H9 (cell line): ENCODE measurements at regions not wholly inside any gene's neighbourhood (a gene's known extent, or its start where the extent isn't known, plus 50 kb on each side); places are given as distances from the start of the nearest gene placed in this dataset.

ENCODE experiments used
- DNase-seq: peaks from one replicate; pipeline ENCODE4 v3.0.0-alpha.2; 2017
- H2AFZ ChIP-seq: one replicate; pipeline ENCODE4 v1.6.1; 2013; ENCODE audit warnings: mild to moderate bottlenecking, low read length, control low read depth, moderate library complexity
- H2AK5ac ChIP-seq: 2 replicates; pipeline ENCODE4 v1.6.1; 2013; ENCODE audit warnings: low read length, control low read depth, mixed read lengths; ENCODE audit not compliant: insufficient read length
- H2BK120ac ChIP-seq: one replicate; pipeline ENCODE4 v1.6.1; 2013; ENCODE audit warnings: low read depth, mild to moderate bottlenecking, low read length, control low read depth, inconsistent platforms; ENCODE audit not compliant: poor library complexity, severe bottlenecking
- H2BK12ac ChIP-seq: 2 replicates; pipeline ENCODE4 v1.6.1; 2013; ENCODE audit warnings: low read length, control low read depth, mixed read lengths, low read depth; ENCODE audit not compliant: insufficient read length
- H2BK15ac ChIP-seq: 2 replicates; pipeline ENCODE4 v1.6.1; 2013; ENCODE audit warnings: low read depth, low read length, control low read depth
- H2BK20ac ChIP-seq: one replicate; pipeline ENCODE4 v1.6.1; 2013; ENCODE audit warnings: low read depth, mild to moderate bottlenecking, low read length, control low read depth, inconsistent platforms; ENCODE audit not compliant: poor library complexity, severe bottlenecking
- H2BK5ac ChIP-seq: 2 replicates; pipeline ENCODE4 v1.6.1; 2013; ENCODE audit warnings: low read length, control low read depth, mixed read lengths; ENCODE audit not compliant: insufficient read length
- H3K14ac ChIP-seq: 2 replicates; pipeline ENCODE4 v1.6.1; 2013; ENCODE audit warnings: low read length, control low read depth; ENCODE audit not compliant: insufficient read depth
- H3K18ac ChIP-seq: 2 replicates; pipeline ENCODE4 v1.6.1; 2013; ENCODE audit warnings: low read depth, mild to moderate bottlenecking, mixed read lengths, low read length, control low read depth; ENCODE audit not compliant: insufficient read length
- H3K23ac ChIP-seq: 2 replicates; pipeline ENCODE4 v1.6.1; 2013; ENCODE audit warnings: low read length, control low read depth, mixed read lengths, low read depth; ENCODE audit not compliant: insufficient read length
- H3K23me2 ChIP-seq: 2 replicates; pipeline ENCODE4 v1.6.1; 2013; ENCODE audit warnings: low read depth, mild to moderate bottlenecking, mixed read lengths, low read length, control low read depth; ENCODE audit not compliant: insufficient read length, poor library complexity, severe bottlenecking
- H3K27ac ChIP-seq: 2 replicates; pipeline ENCODE4 v1.5.1; 2013; ENCODE audit warnings: low read length, control low read depth, mixed read lengths, low read depth; ENCODE audit not compliant: insufficient read length
- H3K27me3 ChIP-seq: 2 replicates; pipeline ENCODE4 v1.6.1; 2013; ENCODE audit warnings: low read length, control low read depth, inconsistent platforms; ENCODE audit not compliant: insufficient read depth
- H3K4ac ChIP-seq: 2 replicates; pipeline ENCODE4 v1.6.1; 2013; ENCODE audit warnings: low read depth, mild to moderate bottlenecking, control low read depth, inconsistent platforms, low read length, moderate library complexity
- H3K4me1 ChIP-seq: 2 replicates; pipeline ENCODE4 v1.6.1; 2013; ENCODE audit warnings: low read length, control low read depth, inconsistent platforms; ENCODE audit not compliant: insufficient read depth
- H3K4me2 ChIP-seq: 2 replicates; pipeline ENCODE4 v1.6.1; 2013; ENCODE audit warnings: low read length, control low read depth, mixed read lengths; ENCODE audit not compliant: insufficient read length, insufficient read depth
- H3K56ac ChIP-seq: 2 replicates; pipeline ENCODE4 v1.6.1; 2013; ENCODE audit warnings: low read depth, mild to moderate bottlenecking, mixed read lengths, low read length, control low read depth; ENCODE audit not compliant: insufficient read length
- H3K79me1 ChIP-seq: 2 replicates; pipeline ENCODE4 v1.6.1; 2013; ENCODE audit warnings: low read depth, mild to moderate bottlenecking, moderate library complexity, low read length, control low read depth, inconsistent platforms; ENCODE audit not compliant: insufficient read depth, poor library complexity, severe bottlenecking
- H3K79me2 ChIP-seq: 2 replicates; pipeline ENCODE4 v1.6.1; 2013; ENCODE audit warnings: low read length, control low read depth, inconsistent platforms; ENCODE audit not compliant: insufficient read depth
- H3K9ac ChIP-seq: 2 replicates; pipeline ENCODE4 v1.6.1; 2013; ENCODE audit warnings: low read length, control low read depth, mixed read lengths; ENCODE audit not compliant: insufficient read length; ENCODE audit errors: extremely low read depth
- H3K9me3 ChIP-seq: one replicate; pipeline ENCODE4 v1.6.1; 2013; ENCODE audit warnings: low read depth, low read length, inconsistent platforms; ENCODE audit not compliant: control insufficient read depth
- H3T11ph ChIP-seq: one replicate; pipeline ENCODE4 v1.6.1; 2013; ENCODE audit warnings: mild to moderate bottlenecking, low read length, control low read depth, inconsistent platforms
- H4K20me1 ChIP-seq: one replicate; pipeline ENCODE4 v1.6.1; 2013; ENCODE audit not compliant: control insufficient read depth, insufficient read length, insufficient read depth
- H4K5ac ChIP-seq: 2 replicates; pipeline ENCODE4 v1.6.1; 2013; ENCODE audit warnings: low read depth, mild to moderate bottlenecking, mixed read lengths, low read length, control low read depth; ENCODE audit not compliant: insufficient read length
- H4K8ac ChIP-seq: replicated peaks from 2 replicates; pipeline ENCODE4 v1.6.1; 2013; ENCODE audit warnings: low read length, control low read depth, mixed read lengths, low read depth; ENCODE audit not compliant: insufficient read length
- H4K91ac ChIP-seq: 2 replicates; pipeline ENCODE4 v1.6.1; 2013; ENCODE audit warnings: low read depth, mild to moderate bottlenecking, moderate library complexity, mixed read lengths, low read length, control low read depth; ENCODE audit not compliant: insufficient read length
- H3K27ac Mint-ChIP-seq, 3 experiments: 2 replicates in 2 of 3; 3 replicates in 1 of 3; pipeline ENCODE4 v1.8.0; 2020 to 2021; ENCODE audit warnings: mixed read lengths in 3 of 3, mild to moderate bottlenecking in 1 of 3, moderate library complexity in 1 of 3
- H3K27me3 Mint-ChIP-seq: 2 replicates; pipeline ENCODE4 v1.8.0; 2021; ENCODE audit warnings: low read depth, mild to moderate bottlenecking, moderate library complexity, mixed read lengths
- H3K36me3 Mint-ChIP-seq, 3 experiments: 2 replicates in 2 of 3; 3 replicates in 1 of 3; pipeline ENCODE4 v1.8.0; 2020 to 2021; ENCODE audit warnings: low read depth in 3 of 3, mixed read lengths in 3 of 3; ENCODE audit not compliant: insufficient read depth in 1 of 3
- H3K4me1 Mint-ChIP-seq, 2 experiments: 2 replicates each; pipeline ENCODE4 v1.8.0; 2020; ENCODE audit warnings: mixed read lengths in 2 of 2
- H3K4me3 Mint-ChIP-seq, 2 experiments: 2 replicates in 1 of 2; 3 replicates in 1 of 2; pipeline ENCODE4 v1.8.0; 2020 to 2021; ENCODE audit warnings: mild to moderate bottlenecking in 2 of 2, mixed read lengths in 2 of 2, moderate library complexity in 1 of 2
- H3K9me3 Mint-ChIP-seq, 2 experiments: 2 replicates in 1 of 2; 3 replicates in 1 of 2; pipeline ENCODE4 v1.8.0; 2020; ENCODE audit warnings: mild to moderate bottlenecking in 2 of 2, mixed read lengths in 2 of 2, moderate library complexity in 1 of 2
- CTCF ChIP-seq: fragments of 200-600 bp; sonication (generic); conservative IDR thresholded peaks from 3 replicates; pipeline ENCODE4 v1.8.0; 2021; ENCODE audit warnings: antibody characterized with exemption, mild to moderate bottlenecking
- WGBS: extraction: QIAGEN DNeasy Blood & Tissue Kit; methylation state at CpG from one replicate; pipeline ENCODE4 v1.1.7; 2013; ENCODE audit warnings: missing lambda C conversion rate, low lambda C conversion rate, mixed read lengths; ENCODE audit not compliant: insufficient read length; ENCODE audit errors: extremely low coverage; 5-methylcytosine and 5-hydroxymethylcytosine counted together

GRCh38 chr12:131434208-131435125 is 276.4 kb upstream of the SFSWAP start:
- no peak overlapping the region for H2BK120ac ChIP-seq
- H3K4ac ChIP-seq = no peak overlapping the region
- no peak overlapping the region for H2BK20ac ChIP-seq
- H2AK5ac ChIP-seq = no peak overlapping the region
- H4K5ac ChIP-seq = no peak overlapping the region
- no peak overlapping the region for H3K56ac ChIP-seq
- no peak overlapping the region for H4K91ac ChIP-seq
- no peak overlapping the region for H3K27ac ChIP-seq
- no CpG with 5 or more reads among the region's 28 CpGs for WGBS
- no peak overlapping the region for H3K9ac ChIP-seq
- peaks cover 7 to 8% of the 10 kb centered on the region in 2 experiments for H3K9me3 Mint-ChIP-seq
- H3K9me3 ChIP-seq = no peaks in the 10 kb centered on the region
- no peaks in the 10 kb centered on the region for H3K4me1 ChIP-seq
- H2BK5ac ChIP-seq = no peak overlapping the region
- no peak overlapping the region for H3K23ac ChIP-seq
- TF ChIP-seq CTCF = no peak
- peaks cover 15% of the 10 kb centered on the region for H3K27me3 Mint-ChIP-seq
- H3K14ac ChIP-seq = no peak overlapping the region
- H3T11ph ChIP-seq = no peak overlapping the region
- no peak overlapping the region for H3K4me2 ChIP-seq
- no peak overlapping the region for H2AFZ ChIP-seq
- peaks cover 2 to 7% (median 5%) of the 10 kb centered on the region in 3 experiments; a peak in 5 of 7 replicates for H3K36me3 Mint-ChIP-seq
- H2BK15ac ChIP-seq = no peak overlapping the region
- H2BK12ac ChIP-seq = no peak overlapping the region
- H3K18ac ChIP-seq = no peak overlapping the region
- no peak overlapping the region for H4K8ac ChIP-seq
- H3K79me1 ChIP-seq = no peaks in the 10 kb centered on the region
- no peaks in the 10 kb centered on the region for H3K27me3 ChIP-seq
- no peaks in the 10 kb centered on the region for H4K20me1 ChIP-seq
- H3K79me2 ChIP-seq = no peaks in the 10 kb centered on the region
- no peak overlapping the region; a peak in 2 of 7 replicates for H3K27ac Mint-ChIP-seq
- H3K23me2 ChIP-seq = no peaks in the 10 kb centered on the region
- no peak for DNase-seq
- H3K4me3 Mint-ChIP-seq = no peak overlapping the region
- peaks cover 10 to 24% of the 10 kb centered on the region in 2 experiments for H3K4me1 Mint-ChIP-seq
